H9 (cell line): ENCODE measurements at regions not wholly inside any gene's neighbourhood (a gene's known extent, or its start where the extent isn't known, plus 50 kb on each side); places are given as distances from the start of the nearest gene placed in this dataset.

Experiments
- DNase-seq: peaks from one replicate; pipeline ENCODE4 v3.0.0-alpha.2; 2017
- H2AFZ ChIP-seq: one replicate; pipeline ENCODE4 v1.6.1; 2013; ENCODE audit warnings: mild to moderate bottlenecking, low read length, control low read depth, moderate library complexity
- H2AK5ac ChIP-seq: 2 replicates; pipeline ENCODE4 v1.6.1; 2013; ENCODE audit warnings: low read length, control low read depth, mixed read lengths; ENCODE audit not compliant: insufficient read length
- H2BK120ac ChIP-seq: one replicate; pipeline ENCODE4 v1.6.1; 2013; ENCODE audit warnings: low read depth, mild to moderate bottlenecking, low read length, control low read depth, inconsistent platforms; ENCODE audit not compliant: poor library complexity, severe bottlenecking
- H2BK12ac ChIP-seq: 2 replicates; pipeline ENCODE4 v1.6.1; 2013; ENCODE audit warnings: low read length, control low read depth, mixed read lengths, low read depth; ENCODE audit not compliant: insufficient read length
- H2BK15ac ChIP-seq: 2 replicates; pipeline ENCODE4 v1.6.1; 2013; ENCODE audit warnings: low read depth, low read length, control low read depth
- H2BK20ac ChIP-seq: one replicate; pipeline ENCODE4 v1.6.1; 2013; ENCODE audit warnings: low read depth, mild to moderate bottlenecking, low read length, control low read depth, inconsistent platforms; ENCODE audit not compliant: poor library complexity, severe bottlenecking
- H2BK5ac ChIP-seq: 2 replicates; pipeline ENCODE4 v1.6.1; 2013; ENCODE audit warnings: low read length, control low read depth, mixed read lengths; ENCODE audit not compliant: insufficient read length
- H3K14ac ChIP-seq: 2 replicates; pipeline ENCODE4 v1.6.1; 2013; ENCODE audit warnings: low read length, control low read depth; ENCODE audit not compliant: insufficient read depth
- H3K18ac ChIP-seq: 2 replicates; pipeline ENCODE4 v1.6.1; 2013; ENCODE audit warnings: low read depth, mild to moderate bottlenecking, mixed read lengths, low read length, control low read depth; ENCODE audit not compliant: insufficient read length
- H3K23ac ChIP-seq: 2 replicates; pipeline ENCODE4 v1.6.1; 2013; ENCODE audit warnings: low read length, control low read depth, mixed read lengths, low read depth; ENCODE audit not compliant: insufficient read length
- H3K23me2 ChIP-seq: 2 replicates; pipeline ENCODE4 v1.6.1; 2013; ENCODE audit warnings: low read depth, mild to moderate bottlenecking, mixed read lengths, low read length, control low read depth; ENCODE audit not compliant: insufficient read length, poor library complexity, severe bottlenecking
- H3K27ac ChIP-seq: 2 replicates; pipeline ENCODE4 v1.5.1; 2013; ENCODE audit warnings: low read length, control low read depth, mixed read lengths, low read depth; ENCODE audit not compliant: insufficient read length
- H3K27me3 ChIP-seq: 2 replicates; pipeline ENCODE4 v1.6.1; 2013; ENCODE audit warnings: low read length, control low read depth, inconsistent platforms; ENCODE audit not compliant: insufficient read depth
- H3K4ac ChIP-seq: 2 replicates; pipeline ENCODE4 v1.6.1; 2013; ENCODE audit warnings: low read depth, mild to moderate bottlenecking, control low read depth, inconsistent platforms, low read length, moderate library complexity
- H3K4me1 ChIP-seq: 2 replicates; pipeline ENCODE4 v1.6.1; 2013; ENCODE audit warnings: low read length, control low read depth, inconsistent platforms; ENCODE audit not compliant: insufficient read depth
- H3K4me2 ChIP-seq: 2 replicates; pipeline ENCODE4 v1.6.1; 2013; ENCODE audit warnings: low read length, control low read depth, mixed read lengths; ENCODE audit not compliant: insufficient read length, insufficient read depth
- H3K56ac ChIP-seq: 2 replicates; pipeline ENCODE4 v1.6.1; 2013; ENCODE audit warnings: low read depth, mild to moderate bottlenecking, mixed read lengths, low read length, control low read depth; ENCODE audit not compliant: insufficient read length
- H3K79me1 ChIP-seq: 2 replicates; pipeline ENCODE4 v1.6.1; 2013; ENCODE audit warnings: low read depth, mild to moderate bottlenecking, moderate library complexity, low read length, control low read depth, inconsistent platforms; ENCODE audit not compliant: insufficient read depth, poor library complexity, severe bottlenecking
- H3K79me2 ChIP-seq: 2 replicates; pipeline ENCODE4 v1.6.1; 2013; ENCODE audit warnings: low read length, control low read depth, inconsistent platforms; ENCODE audit not compliant: insufficient read depth
- H3K9ac ChIP-seq: 2 replicates; pipeline ENCODE4 v1.6.1; 2013; ENCODE audit warnings: low read length, control low read depth, mixed read lengths; ENCODE audit not compliant: insufficient read length; ENCODE audit errors: extremely low read depth
- H3K9me3 ChIP-seq: one replicate; pipeline ENCODE4 v1.6.1; 2013; ENCODE audit warnings: low read depth, low read length, inconsistent platforms; ENCODE audit not compliant: control insufficient read depth
- H3T11ph ChIP-seq: one replicate; pipeline ENCODE4 v1.6.1; 2013; ENCODE audit warnings: mild to moderate bottlenecking, low read length, control low read depth, inconsistent platforms
- H4K20me1 ChIP-seq: one replicate; pipeline ENCODE4 v1.6.1; 2013; ENCODE audit not compliant: control insufficient read depth, insufficient read length, insufficient read depth
- H4K5ac ChIP-seq: 2 replicates; pipeline ENCODE4 v1.6.1; 2013; ENCODE audit warnings: low read depth, mild to moderate bottlenecking, mixed read lengths, low read length, control low read depth; ENCODE audit not compliant: insufficient read length
- H4K8ac ChIP-seq: replicated peaks from 2 replicates; pipeline ENCODE4 v1.6.1; 2013; ENCODE audit warnings: low read length, control low read depth, mixed read lengths, low read depth; ENCODE audit not compliant: insufficient read length
- H4K91ac ChIP-seq: 2 replicates; pipeline ENCODE4 v1.6.1; 2013; ENCODE audit warnings: low read depth, mild to moderate bottlenecking, moderate library complexity, mixed read lengths, low read length, control low read depth; ENCODE audit not compliant: insufficient read length
- H3K27ac Mint-ChIP-seq, 3 experiments: 2 replicates in 2 of 3; 3 replicates in 1 of 3; pipeline ENCODE4 v1.8.0; 2020 to 2021; ENCODE audit warnings: mixed read lengths in 3 of 3, mild to moderate bottlenecking in 1 of 3, moderate library complexity in 1 of 3
- H3K27me3 Mint-ChIP-seq: 2 replicates; pipeline ENCODE4 v1.8.0; 2021; ENCODE audit warnings: low read depth, mild to moderate bottlenecking, moderate library complexity, mixed read lengths
- H3K36me3 Mint-ChIP-seq, 3 experiments: 2 replicates in 2 of 3; 3 replicates in 1 of 3; pipeline ENCODE4 v1.8.0; 2020 to 2021; ENCODE audit warnings: low read depth in 3 of 3, mixed read lengths in 3 of 3; ENCODE audit not compliant: insufficient read depth in 1 of 3
- H3K4me1 Mint-ChIP-seq, 2 experiments: 2 replicates each; pipeline ENCODE4 v1.8.0; 2020; ENCODE audit warnings: mixed read lengths in 2 of 2
- H3K4me3 Mint-ChIP-seq, 2 experiments: 2 replicates in 1 of 2; 3 replicates in 1 of 2; pipeline ENCODE4 v1.8.0; 2020 to 2021; ENCODE audit warnings: mild to moderate bottlenecking in 2 of 2, mixed read lengths in 2 of 2, moderate library complexity in 1 of 2
- H3K9me3 Mint-ChIP-seq, 2 experiments: 2 replicates in 1 of 2; 3 replicates in 1 of 2; pipeline ENCODE4 v1.8.0; 2020; ENCODE audit warnings: mild to moderate bottlenecking in 2 of 2, mixed read lengths in 2 of 2, moderate library complexity in 1 of 2
- WGBS: extraction: QIAGEN DNeasy Blood & Tissue Kit; methylation state at CpG from one replicate; pipeline ENCODE4 v1.1.7; 2013; ENCODE audit warnings: missing lambda C conversion rate, low lambda C conversion rate, mixed read lengths; ENCODE audit not compliant: insufficient read length; ENCODE audit errors: extremely low coverage; 5-methylcytosine and 5-hydroxymethylcytosine counted together
- TF ChIP-seq, protein P1 (sequence below): fragments of 200-600 bp; sonication (generic); conservative IDR thresholded peaks from 3 replicates; pipeline ENCODE4 v1.8.0; 2021; ENCODE audit warnings: antibody characterized with exemption, mild to moderate bottlenecking

DNA sequence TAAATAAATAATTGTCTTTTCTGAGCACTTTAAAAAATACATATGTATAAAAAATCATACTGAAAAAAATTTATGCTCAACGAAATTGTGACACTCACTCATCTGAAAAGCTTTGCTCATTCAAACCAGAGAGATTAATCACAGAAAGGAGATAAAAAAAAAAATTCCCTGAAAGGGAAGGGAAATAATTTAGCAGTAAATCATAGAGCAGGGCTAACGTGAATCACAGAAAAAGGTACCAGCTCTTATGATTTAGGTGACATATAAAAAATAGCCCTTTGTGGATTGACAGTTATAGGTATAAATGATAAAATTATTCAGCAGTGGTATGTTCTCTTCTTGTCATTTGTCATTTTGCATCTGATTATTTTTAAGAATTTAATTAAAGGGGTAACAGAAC, 552.7 kb upstream of the TENM3 start:
- no peak overlapping the region for H3K56ac ChIP-seq
- H2BK12ac ChIP-seq: no peak overlapping the region
- H3K27ac ChIP-seq: no peak overlapping the region
- no peak overlapping the region for H3T11ph ChIP-seq
- H4K91ac ChIP-seq: no peak overlapping the region
- DNase-seq: no peak
- no peak overlapping the region for H2BK20ac ChIP-seq
- H3K4me3 Mint-ChIP-seq: no peak overlapping the region
- no peak overlapping the region for H3K27ac Mint-ChIP-seq
- no peaks in the 10 kb centered on the region for H3K27me3 Mint-ChIP-seq
- H3K23me2 ChIP-seq: no peaks in the 10 kb centered on the region
- H2BK5ac ChIP-seq: no peak overlapping the region
- H3K9me3 Mint-ChIP-seq: no peaks in the 10 kb centered on the region
- no peak overlapping the region for H4K5ac ChIP-seq
- no peak overlapping the region for H3K4ac ChIP-seq
- H4K20me1 ChIP-seq: no peaks in the 10 kb centered on the region
- no peak overlapping the region for H2BK15ac ChIP-seq
- H3K14ac ChIP-seq: no peak overlapping the region
- no peak overlapping the region for H2AFZ ChIP-seq
- no peaks in the 10 kb centered on the region for H3K79me1 ChIP-seq
- H3K9ac ChIP-seq: no peak overlapping the region
- no CpG with 5 or more reads among the region's 2 CpGs for WGBS
- no peak overlapping the region for H3K18ac ChIP-seq
- H3K27me3 ChIP-seq: no peaks in the 10 kb centered on the region
- H3K36me3 Mint-ChIP-seq: no peaks in the 10 kb centered on the region
- no peak overlapping the region for H2BK120ac ChIP-seq
- H4K8ac ChIP-seq: no peak overlapping the region
- H3K79me2 ChIP-seq: no peaks in the 10 kb centered on the region
- H3K9me3 ChIP-seq: no peaks in the 10 kb centered on the region
- H3K4me1 Mint-ChIP-seq: peaks cover 17 to 26% of the 10 kb centered on the region in 2 experiments
- TF ChIP-seq, protein P1, sequence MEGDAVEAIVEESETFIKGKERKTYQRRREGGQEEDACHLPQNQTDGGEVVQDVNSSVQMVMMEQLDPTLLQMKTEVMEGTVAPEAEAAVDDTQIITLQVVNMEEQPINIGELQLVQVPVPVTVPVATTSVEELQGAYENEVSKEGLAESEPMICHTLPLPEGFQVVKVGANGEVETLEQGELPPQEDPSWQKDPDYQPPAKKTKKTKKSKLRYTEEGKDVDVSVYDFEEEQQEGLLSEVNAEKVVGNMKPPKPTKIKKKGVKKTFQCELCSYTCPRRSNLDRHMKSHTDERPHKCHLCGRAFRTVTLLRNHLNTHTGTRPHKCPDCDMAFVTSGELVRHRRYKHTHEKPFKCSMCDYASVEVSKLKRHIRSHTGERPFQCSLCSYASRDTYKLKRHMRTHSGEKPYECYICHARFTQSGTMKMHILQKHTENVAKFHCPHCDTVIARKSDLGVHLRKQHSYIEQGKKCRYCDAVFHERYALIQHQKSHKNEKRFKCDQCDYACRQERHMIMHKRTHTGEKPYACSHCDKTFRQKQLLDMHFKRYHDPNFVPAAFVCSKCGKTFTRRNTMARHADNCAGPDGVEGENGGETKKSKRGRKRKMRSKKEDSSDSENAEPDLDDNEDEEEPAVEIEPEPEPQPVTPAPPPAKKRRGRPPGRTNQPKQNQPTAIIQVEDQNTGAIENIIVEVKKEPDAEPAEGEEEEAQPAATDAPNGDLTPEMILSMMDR: no peak
- H3K4me1 ChIP-seq: no peaks in the 10 kb centered on the region; the same call in 1 of the 2 replicates
- H3K23ac ChIP-seq: no peak overlapping the region
- H3K4me2 ChIP-seq: no peak overlapping the region
- no peak overlapping the region for H2AK5ac ChIP-seq
